ENCODE measurements at regions not wholly inside any gene's neighbourhood (a gene's known extent, or its start where the extent isn't known, plus 50 kb on each side); places are given as distances from the start of the nearest gene placed in this dataset.

DNA sequence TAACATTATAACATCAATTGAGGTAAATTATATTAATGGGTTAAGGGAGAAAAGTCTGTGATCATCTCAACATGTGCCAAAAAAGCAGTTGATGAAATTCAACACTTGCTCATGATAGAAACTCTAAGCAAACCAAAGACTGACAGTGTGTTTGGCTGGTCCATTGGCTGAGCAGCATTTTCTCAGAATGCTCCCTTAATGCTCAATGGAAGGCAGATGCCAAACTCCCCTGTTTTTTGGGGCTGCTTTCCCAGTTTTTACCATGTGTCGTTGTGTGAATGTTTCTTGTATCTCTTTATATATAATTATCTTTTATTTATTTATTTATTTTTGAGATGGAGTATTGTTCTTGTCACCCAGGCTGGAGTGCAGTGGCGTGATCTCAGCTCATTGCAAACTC, 114.7 kb downstream of the SEC23IP start:
- no peak overlapping the region for H3K4ac ChIP-seq (ENCODE audit: low read depth, low read length)
- H3K4me1 ChIP-seq (ENCODE audit: insufficient read depth, low read length), result no peaks in the 10 kb centered on the region
- no peak overlapping the region for H4K8ac ChIP-seq (replicated peaks; ENCODE audit: insufficient read length, low read depth, low read length)
- no peaks in the 10 kb centered on the region for H3K79me2 ChIP-seq (ENCODE audit: insufficient read depth, low read length)
- H3K14ac ChIP-seq (ENCODE audit: insufficient read depth, low read length), result no peak overlapping the region
- no peaks in the 10 kb centered on the region for H3K9me3 ChIP-seq (ENCODE audit: control insufficient read depth, low read depth, low read length)
- H4K20me1 ChIP-seq (ENCODE audit: control insufficient read depth, insufficient read depth, insufficient read length), result no peaks in the 10 kb centered on the region
- H4K5ac ChIP-seq (ENCODE audit: insufficient read length, low read depth, low read length), result no peak overlapping the region
- DNase-seq, result no peak
- Mint-ChIP-seq H3K9me3 (no peaks in the 10 kb centered on the region; a peak in 1 of 5 replicates), H3K4me3 (no peak overlapping the region), H3K27ac (no peak overlapping the region), H3K4me1 (peaks cover 10 to 15% of the 10 kb centered on the region in 2 experiments), H3K36me3 (ENCODE audit: insufficient read depth in 1 of 3, low read depth in 3 of 3) (no peaks in the 10 kb centered on the region), H3K27me3 (ENCODE audit: low read depth) (peaks cover 17% of the 10 kb centered on the region)
- H3K9ac ChIP-seq (ENCODE audit: extremely low read depth, insufficient read length, low read length), result no peak overlapping the region
- TF ChIP-seq, protein P1, sequence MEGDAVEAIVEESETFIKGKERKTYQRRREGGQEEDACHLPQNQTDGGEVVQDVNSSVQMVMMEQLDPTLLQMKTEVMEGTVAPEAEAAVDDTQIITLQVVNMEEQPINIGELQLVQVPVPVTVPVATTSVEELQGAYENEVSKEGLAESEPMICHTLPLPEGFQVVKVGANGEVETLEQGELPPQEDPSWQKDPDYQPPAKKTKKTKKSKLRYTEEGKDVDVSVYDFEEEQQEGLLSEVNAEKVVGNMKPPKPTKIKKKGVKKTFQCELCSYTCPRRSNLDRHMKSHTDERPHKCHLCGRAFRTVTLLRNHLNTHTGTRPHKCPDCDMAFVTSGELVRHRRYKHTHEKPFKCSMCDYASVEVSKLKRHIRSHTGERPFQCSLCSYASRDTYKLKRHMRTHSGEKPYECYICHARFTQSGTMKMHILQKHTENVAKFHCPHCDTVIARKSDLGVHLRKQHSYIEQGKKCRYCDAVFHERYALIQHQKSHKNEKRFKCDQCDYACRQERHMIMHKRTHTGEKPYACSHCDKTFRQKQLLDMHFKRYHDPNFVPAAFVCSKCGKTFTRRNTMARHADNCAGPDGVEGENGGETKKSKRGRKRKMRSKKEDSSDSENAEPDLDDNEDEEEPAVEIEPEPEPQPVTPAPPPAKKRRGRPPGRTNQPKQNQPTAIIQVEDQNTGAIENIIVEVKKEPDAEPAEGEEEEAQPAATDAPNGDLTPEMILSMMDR (conservative IDR thresholded peaks at IDR 0.05), result no peak
- H3K27ac ChIP-seq (ENCODE audit: insufficient read length, low read depth, low read length), result no peak overlapping the region
- H3K79me1 ChIP-seq (ENCODE audit: insufficient read depth, low read depth, low read length, poor library complexity, severe bottlenecking), result no peaks in the 10 kb centered on the region
- no peak overlapping the region for H2BK20ac ChIP-seq (ENCODE audit: low read depth, low read length, poor library complexity, severe bottlenecking)
- H3K4me2 ChIP-seq (ENCODE audit: insufficient read depth, insufficient read length, low read length), result no peak overlapping the region
- H2BK5ac ChIP-seq (ENCODE audit: insufficient read length, low read length), result no peak overlapping the region
- no peak overlapping the region for H3T11ph ChIP-seq (ENCODE audit: low read length)
- no peak overlapping the region for H4K91ac ChIP-seq (ENCODE audit: insufficient read length, low read depth, low read length)
- H2AFZ ChIP-seq (ENCODE audit: low read length), result no peak overlapping the region
- no peak overlapping the region for H2AK5ac ChIP-seq (ENCODE audit: insufficient read length, low read length)
- no peak overlapping the region for H3K56ac ChIP-seq (ENCODE audit: insufficient read length, low read depth, low read length)
- no peak overlapping the region for H3K18ac ChIP-seq (ENCODE audit: insufficient read length, low read depth, low read length)
- no peak overlapping the region for H2BK12ac ChIP-seq (ENCODE audit: insufficient read length, low read depth, low read length)
- H3K23ac ChIP-seq (ENCODE audit: insufficient read length, low read depth, low read length), result no peak overlapping the region
- no peak overlapping the region for H2BK15ac ChIP-seq (ENCODE audit: low read depth, low read length)
- H3K27me3 ChIP-seq (ENCODE audit: insufficient read depth, low read length), result no peaks in the 10 kb centered on the region
- no peak overlapping the region for H2BK120ac ChIP-seq (ENCODE audit: low read depth, low read length, poor library complexity, severe bottlenecking)
- no peaks in the 10 kb centered on the region for H3K23me2 ChIP-seq (ENCODE audit: insufficient read length, low read depth, low read length, poor library complexity, severe bottlenecking)
- WGBS (ENCODE audit: extremely low coverage, insufficient read length, low lambda C conversion rate), result no CpG with 5 or more reads among the region's 2 CpGs

Data from H9 (cell line).